GM23248 (cell line): ENCODE measurements at regions not wholly inside any gene's neighbourhood (a gene's known extent, or its start where the extent isn't known, plus 50 kb on each side); places are given as distances from the start of the nearest gene placed in this dataset.

Experiments
- EZH2 ChIP-seq: fragments of 200-600 bp; sonication (generic); IDR thresholded peaks from 2 replicates; pipeline ENCODE4 v1.6.1; 2018; ENCODE audit warnings: antibody characterized with exemption, mild to moderate bottlenecking; ENCODE audit not compliant: insufficient read depth, poor library complexity, severe bottlenecking
- EZH2phosphoT487 ChIP-seq: fragments of 200-600 bp; sonication (generic); IDR thresholded peaks from 2 replicates; pipeline ENCODE4 v1.6.1; 2018; ENCODE audit warnings: antibody characterized with exemption, moderate library complexity, mild to moderate bottlenecking, low read depth; ENCODE audit not compliant: insufficient read depth

DNA sequence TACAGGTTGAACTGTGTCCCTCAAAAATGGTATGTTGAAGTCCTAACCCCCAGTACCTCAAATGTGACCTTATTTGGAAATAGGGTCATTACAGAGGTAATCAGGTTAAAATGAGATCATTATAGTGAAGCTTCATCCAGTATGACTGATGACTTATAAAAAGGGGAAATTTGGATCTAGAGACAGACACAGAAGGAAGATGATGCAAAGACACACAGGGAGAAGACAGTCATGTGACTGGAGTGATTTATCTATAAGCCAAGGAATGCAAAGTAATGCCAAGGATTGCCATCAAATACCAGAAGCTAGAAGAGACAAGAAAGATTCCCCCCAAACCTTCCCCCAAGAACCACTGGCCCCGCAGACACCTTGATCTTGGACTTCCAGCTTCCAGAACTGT, 155.2 kb downstream of the RBMX2 start:
- TF ChIP-seq EZH2 (no peak), EZH2phosphoT487 (no peak)
